T-cell (primary cell): ENCODE measurements at regions not wholly inside any gene's neighbourhood (a gene's known extent, or its start where the extent isn't known, plus 50 kb on each side); places are given as distances from the start of the nearest gene placed in this dataset.

Source experiments
- ATAC-seq, 4 experiments: fragments of 200-7000 bp in 3 of 4; fragments of 150-1000 bp in 1 of 4; cut with Tn5 transposase; replicated peaks in 1 of 4; 1 replicate in 3 of 4; 2 replicates in 1 of 4; pipeline ENCODE4 v1.10.0; 2021; ENCODE audit warnings: moderate library complexity in 3 of 4, mild to moderate bottlenecking in 2 of 4, moderate number of reproducible peaks in 1 of 4
- CTCF ChIA-PET, 2 donors: fragments of 300-600 bp; sonication (Branson Sonifier 250); formaldehyde crosslinking; loops; one replicate each; lab custom pipeline; 2022; ENCODE audit warnings: antibody characterized with exemption in 2 of 2; lab: Charles Lee
- POLR2A ChIA-PET, 2 donors: fragments of 300-600 bp; sonication (Branson Sonifier 250); formaldehyde crosslinking; loops; one replicate each; lab custom pipeline; 2022; ENCODE audit warnings: antibody characterized with exemption in 2 of 2; lab: Charles Lee
- DNase-seq, 35 experiments: peaks; one replicate each; pipeline versions ENCODE4 v3.0.0 to v3.0.0-alpha.2; 2013 to 2023
- H3K27ac ChIP-seq: one replicate; pipeline ENCODE4 v1.5.1; 2013; ENCODE audit warnings: low read length
- H3K27me3 ChIP-seq, 2 experiments: replicated peaks in 1 of 2; 1 replicate in 1 of 2; 2 replicates in 1 of 2; pipeline versions ENCODE4 v1.6.1 to v1.7.0; 2013; ENCODE audit warnings: low read length in 1 of 2, mixed read lengths in 1 of 2; ENCODE audit not compliant: control insufficient read depth in 2 of 2, insufficient read depth in 2 of 2; ENCODE audit errors: extremely low read depth in 1 of 2
- H3K36me3 ChIP-seq, 2 donors: 1 replicate in 1 of 2; 2 replicates in 1 of 2; pipeline versions ENCODE4 v1.6.1 to v1.7.0; 2013; ENCODE audit warnings: low read length in 1 of 2; ENCODE audit not compliant: control insufficient read depth in 2 of 2, insufficient read depth in 1 of 2; ENCODE audit errors: extremely low read depth in 1 of 2
- H3K4me1 ChIP-seq, 2 experiments: 1 replicate in 1 of 2; 2 replicates in 1 of 2; pipeline versions ENCODE4 v1.6.1 to v1.7.0; 2013; ENCODE audit warnings: low read length in 2 of 2, mixed read lengths in 1 of 2; ENCODE audit not compliant: insufficient read depth in 2 of 2, control insufficient read depth in 1 of 2; ENCODE audit errors: extremely low read depth in 1 of 2
- H3K4me3 ChIP-seq, 2 donors: 1 replicate in 1 of 2; 2 replicates in 1 of 2; pipeline versions ENCODE4 v1.5.1 to v1.7.0; 2013; ENCODE audit warnings: mild to moderate bottlenecking in 2 of 2, low read length in 1 of 2, moderate library complexity in 1 of 2; ENCODE audit not compliant: control insufficient read depth in 1 of 2; ENCODE audit errors: extremely low read depth in 1 of 2
- H3K9me3 ChIP-seq: 2 replicates; pipeline ENCODE4 v1.7.0; 2013
- H3K27ac Mint-ChIP-seq, 2 donors: one replicate each; pipeline ENCODE4 v1.8.0; 2020 to 2021; ENCODE audit warnings: mild to moderate bottlenecking in 2 of 2, mixed read lengths in 2 of 2
- H3K27me3 Mint-ChIP-seq, 2 donors: one replicate each; pipeline ENCODE4 v1.8.0; 2021 to 2022; ENCODE audit warnings: mixed read lengths in 2 of 2
- H3K36me3 Mint-ChIP-seq: one replicate; pipeline ENCODE4 v1.8.0; 2021; ENCODE audit warnings: mixed read lengths
- H3K4me1 Mint-ChIP-seq, 3 donors: one replicate each; pipeline ENCODE4 v1.8.0; 2020 to 2022; ENCODE audit warnings: mixed read lengths in 3 of 3, mild to moderate bottlenecking in 1 of 3
- H3K4me3 Mint-ChIP-seq, 3 donors: one replicate each; pipeline ENCODE4 v1.8.0; 2020 to 2022; ENCODE audit warnings: mild to moderate bottlenecking in 3 of 3, mixed read lengths in 3 of 3, moderate library complexity in 3 of 3
- H3K9me3 Mint-ChIP-seq, 3 donors: one replicate each; pipeline ENCODE4 v1.8.0; 2020 to 2022; ENCODE audit warnings: mixed read lengths in 3 of 3
- WGBS: methylation state at CpG from one replicate; pipeline ENCODE4 v1.1.5; 2013; ENCODE audit warnings: missing lambda C conversion rate; ENCODE audit not compliant: insufficient coverage; 5-methylcytosine and 5-hydroxymethylcytosine counted together

- Mint-ChIP-seq H3K4me1 (no peaks in the 10 kb centered on the region), H3K27ac (no peak overlapping the region), H3K9me3 (peaks cover 11 to 25% (median 12%) of the 10 kb centered on the region in 3 donors), H3K27me3 (no peaks in the 10 kb centered on the region), H3K4me3 (no peak overlapping the region), H3K36me3 (no peaks in the 10 kb centered on the region)
- Histone ChIP-seq H3K27ac (no peak overlapping the region), H3K9me3 (no peaks in the 10 kb centered on the region), H3K4me3 (no peak overlapping the region), H3K27me3 (no peaks in the 10 kb centered on the region), H3K4me1 (no peaks in the 10 kb centered on the region), H3K36me3 (no peaks in the 10 kb centered on the region)
- DNase-seq, result no peak
- no peak for ATAC-seq
- CTCF ChIA-PET, result no interaction called here
- POLR2A ChIA-PET, result no interaction called here
These were observed 1696.9 kb upstream of the WWC1 start for GRCh38 chr5:166594567-166594966.

- Histone ChIP-seq H3K4me1 (no peaks in the 10 kb centered on the region), H3K36me3 (no peaks in the 10 kb centered on the region), H3K27ac (no peak overlapping the region), H3K4me3 (no peak overlapping the region), H3K27me3 (no peaks in the 10 kb centered on the region), H3K9me3 (no peaks in the 10 kb centered on the region)
- DNase-seq, result no peak
- no peak overlapping the region for H3K27ac Mint-ChIP-seq
- ChIA-PET CTCF (no interaction called here), POLR2A (no interaction called here)
- no peaks in the 10 kb centered on the region for H3K4me1 Mint-ChIP-seq
- no peak overlapping the region for H3K4me3 Mint-ChIP-seq
- H3K27me3 Mint-ChIP-seq, result no peaks in the 10 kb centered on the region
- H3K36me3 Mint-ChIP-seq, result no peaks in the 10 kb centered on the region
- WGBS, result 40% methylated on average over 1 of the region's 7 CpGs
- H3K9me3 Mint-ChIP-seq, result peaks cover 10 to 24% (median 14%) of the 10 kb centered on the region in 3 donors
- ATAC-seq, result no peak
These were observed 1696.0 kb upstream of the WWC1 start for GRCh38 chr5:166595274-166595951.

GRCh38 chr5:166596043-166596442 is 1695.4 kb upstream of the WWC1 start:
- 90% methylated on average over 3 of the region's 7 CpGs for WGBS
- H3K27ac ChIP-seq, result no peak overlapping the region
- no peaks in the 10 kb centered on the region for H3K36me3 ChIP-seq
- Mint-ChIP-seq H3K4me1 (no peaks in the 10 kb centered on the region), H3K4me3 (no peak overlapping the region), H3K9me3 (peaks cover 5 to 21% (median 14%) of the 10 kb centered on the region in 3 donors), H3K36me3 (no peaks in the 10 kb centered on the region), H3K27me3 (no peaks in the 10 kb centered on the region), H3K27ac (no peak overlapping the region)
- no peak overlapping the region for H3K4me3 ChIP-seq
- no peaks in the 10 kb centered on the region for H3K27me3 ChIP-seq
- H3K4me1 ChIP-seq, result no peaks in the 10 kb centered on the region
- ATAC-seq (no peak), DNase-seq (no peak)
- CTCF ChIA-PET, result no interaction called here
- no peaks in the 10 kb centered on the region for H3K9me3 ChIP-seq
- POLR2A ChIA-PET, result no interaction called here

- Mint-ChIP-seq H3K9me3 (peaks cover 9 to 28% (median 20%) of the 10 kb centered on the region in 3 donors), H3K4me1 (no peaks in the 10 kb centered on the region), H3K4me3 (no peak overlapping the region), H3K27ac (no peak overlapping the region), H3K27me3 (no peaks in the 10 kb centered on the region), H3K36me3 (no peaks in the 10 kb centered on the region)
- ChIA-PET POLR2A (no interaction called here), CTCF (no interaction called here)
- ATAC-seq (no peak), DNase-seq (no peak)
- Histone ChIP-seq H3K4me1 (no peaks in the 10 kb centered on the region), H3K4me3 (no peak overlapping the region), H3K9me3 (no peaks in the 10 kb centered on the region), H3K27me3 (no peaks in the 10 kb centered on the region), H3K36me3 (no peaks in the 10 kb centered on the region), H3K27ac (no peak overlapping the region)
- no CpG with 5 or more reads among the region's 2 CpGs for WGBS
These were observed 1689.2 kb upstream of the WWC1 start for GRCh38 chr5:166602271-166602670.

DNA sequence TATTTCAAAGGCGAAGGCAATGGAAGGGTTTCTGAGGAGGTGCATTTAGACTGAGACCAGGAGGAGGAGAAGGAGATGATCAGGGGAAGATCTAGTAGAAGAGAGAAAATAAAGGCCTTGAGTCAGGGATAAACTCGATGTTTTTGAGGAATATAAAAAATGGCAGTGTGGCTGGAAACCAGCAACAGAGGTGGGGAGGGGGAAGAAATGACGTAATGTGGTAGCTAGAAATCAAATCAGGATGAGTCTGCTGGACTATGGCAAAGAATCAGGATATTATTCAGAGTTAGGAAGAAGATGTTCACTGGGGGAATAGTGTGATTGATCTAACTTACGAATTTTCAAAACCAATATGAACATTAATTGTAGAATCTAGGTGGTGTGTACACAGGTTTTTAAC is 1673.9 kb upstream of the WWC1 start:
- H3K27ac Mint-ChIP-seq, result no peak overlapping the region
- no peaks in the 10 kb centered on the region for H3K4me1 Mint-ChIP-seq
- no peak for ATAC-seq
- Histone ChIP-seq H3K4me1 (no peaks in the 10 kb centered on the region), H3K36me3 (no peaks in the 10 kb centered on the region), H3K27ac (no peak overlapping the region), H3K27me3 (no peaks in the 10 kb centered on the region), H3K9me3 (peaks cover 2% of the 10 kb centered on the region), H3K4me3 (no peak overlapping the region)
- no peak overlapping the region for H3K4me3 Mint-ChIP-seq
- POLR2A ChIA-PET, result no interaction called here
- CTCF ChIA-PET, result interaction anchor here in 1 of 2 donors (0.6 kb wide), 1 partner anchor 21 kb away, joined by 3 read pairs; no protein-coding TSS in a partner anchor
- 61% methylated on average over 3 of the region's 4 CpGs for WGBS
- H3K9me3 Mint-ChIP-seq, result peaks cover 17 to 34% (median 30%) of the 10 kb centered on the region in 3 donors
- H3K27me3 Mint-ChIP-seq, result no peaks in the 10 kb centered on the region
- H3K36me3 Mint-ChIP-seq, result no peaks in the 10 kb centered on the region
- no peak for DNase-seq

GRCh38 chr5:166618526-166618925 is 1672.9 kb upstream of the WWC1 start:
- DNase-seq (no peak), ATAC-seq (no peak)
- WGBS, result 75% methylated on average over 4 of the region's 5 CpGs
- Mint-ChIP-seq H3K36me3 (no peaks in the 10 kb centered on the region), H3K4me1 (no peaks in the 10 kb centered on the region), H3K27me3 (no peaks in the 10 kb centered on the region), H3K27ac (no peak overlapping the region), H3K9me3 (peaks cover 17 to 33% (median 29%) of the 10 kb centered on the region in 3 donors), H3K4me3 (no peak overlapping the region)
- Histone ChIP-seq H3K36me3 (no peaks in the 10 kb centered on the region), H3K4me1 (no peaks in the 10 kb centered on the region), H3K27ac (no peak overlapping the region), H3K27me3 (no peaks in the 10 kb centered on the region), H3K9me3 (peaks cover 2% of the 10 kb centered on the region), H3K4me3 (no peak overlapping the region)
- POLR2A ChIA-PET, result no interaction called here
- CTCF ChIA-PET, result interaction anchor here in 1 of 2 donors (0.5 kb wide), 1 partner anchor 35 kb away, joined by 3 read pairs; no protein-coding TSS in a partner anchor
